Erythroblast (primary cell): ENCODE measurements at regions not wholly inside any gene's neighbourhood (a gene's known extent, or its start where the extent isn't known, plus 50 kb on each side); places are given as distances from the start of the nearest gene placed in this dataset.

ENCODE experiments used
- GATA1 ChIP-seq: IDR thresholded peaks from 2 replicates; pipeline ENCODE4 v1.6.1; 2011; ENCODE audit warnings: low read depth, mild to moderate bottlenecking, control low read depth, low read length, moderate library complexity
- POLR2A ChIP-seq: IDR thresholded peaks from 2 replicates; pipeline ENCODE4 v1.6.1; 2011; ENCODE audit warnings: mild to moderate bottlenecking, low read length

GRCh38 chr9:22229069-22229468 lies 217.6 kb upstream of the DMRTA1 start:
- TF ChIP-seq POLR2A (no peak), GATA1 (no peak)
